ENCODE measurements at regions not wholly inside any gene's neighbourhood (a gene's known extent, or its start where the extent isn't known, plus 50 kb on each side); places are given as distances from the start of the nearest gene placed in this dataset.

DNA sequence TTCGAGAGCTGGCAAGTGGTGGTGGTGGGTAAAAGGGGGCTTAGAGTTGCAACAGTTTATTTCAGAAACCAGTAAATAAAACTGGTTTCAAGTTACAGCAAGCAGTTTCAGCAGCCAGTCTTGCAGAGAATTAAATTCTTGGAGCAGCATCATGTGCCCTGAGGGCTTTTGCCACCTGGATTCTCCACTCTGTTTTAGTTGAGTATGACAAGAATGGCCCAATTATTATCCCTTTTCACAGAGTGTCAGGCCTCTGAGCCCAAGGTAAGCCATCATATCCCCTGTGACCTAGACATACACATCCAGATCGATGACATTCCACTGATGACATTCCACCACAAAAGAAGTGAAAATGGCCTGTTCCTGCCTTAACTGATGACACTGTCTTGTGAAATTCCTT lies 72.8 kb upstream of the FANCL start:
- H3K4me1 ChIP-seq (ENCODE audit: insufficient read depth), result no peaks in the 10 kb centered on the region
- TF ChIP-seq EZH2 (IDR thresholded peaks at IDR 0.05; ENCODE audit: insufficient read depth, poor library complexity, severe bottlenecking) (no peak), EZH2phosphoT487 (IDR thresholded peaks at IDR 0.05; ENCODE audit: insufficient read depth, low read depth) (no peak)
- no peak overlapping the region for H3K27ac ChIP-seq
- H2AFZ ChIP-seq, result no peak overlapping the region
- H3K4me2 ChIP-seq (ENCODE audit: unreplicated experiment), result no peak overlapping the region
- H3K9ac ChIP-seq, result no peak overlapping the region
- H3F3A ChIP-seq (ENCODE audit: insufficient read depth), result no peaks in the 10 kb centered on the region
- no peaks in the 10 kb centered on the region for H3K9me3 ChIP-seq (ENCODE audit: low read depth)
- DNase-seq, result no peak
- H3K9me2 ChIP-seq (ENCODE audit: insufficient read depth), result no peaks in the 10 kb centered on the region
- H4K20me1 ChIP-seq (ENCODE audit: insufficient read depth), result no peaks in the 10 kb centered on the region
- WGBS, 2 experiments (ENCODE audit: low coverage in 1 of 2, low lambda C conversion rate in 2 of 2, missing lambda C conversion rate in 2 of 2), result 37 to 42% methylated on average over 2 of the region's 2 CpGs
- no peak overlapping the region for H3K4me3 ChIP-seq
- in situ Hi-C loops (cut with MboI), result no loop called here
- H3K27me3 ChIP-seq (replicated peaks; ENCODE audit: insufficient read depth), result no peaks in the 10 kb centered on the region
- H3K79me2 ChIP-seq (ENCODE audit: insufficient read depth), result no peaks in the 10 kb centered on the region
- no peaks in the 10 kb centered on the region for H3K36me3 ChIP-seq (ENCODE audit: low read depth)

DNA sequence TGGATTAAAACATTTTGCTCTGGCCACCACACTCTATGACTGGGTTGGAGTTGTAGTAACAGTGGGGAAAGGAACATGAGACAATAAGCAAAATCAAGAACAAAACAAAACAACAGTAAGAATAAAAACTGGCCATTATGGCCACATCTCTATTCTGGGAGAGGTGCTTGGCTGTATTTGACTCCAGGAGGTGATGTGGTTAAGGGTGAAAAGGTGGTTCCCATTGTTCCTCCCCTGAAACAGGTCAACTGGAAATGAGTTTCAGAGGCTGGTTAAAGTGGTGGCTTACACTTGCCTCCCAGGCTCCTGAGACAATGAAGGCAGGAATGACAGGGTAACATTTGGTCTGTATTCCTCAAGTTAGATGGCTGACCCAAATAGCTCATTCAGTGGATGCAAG lies 67.3 kb upstream of the FANCL start:
- in situ Hi-C loops (cut with MboI), result no loop called here
- H3K36me3 ChIP-seq (ENCODE audit: low read depth), result no peaks in the 10 kb centered on the region
- H2AFZ ChIP-seq, result no peak overlapping the region
- no peaks in the 10 kb centered on the region for H3K4me1 ChIP-seq (ENCODE audit: insufficient read depth)
- H3K27ac ChIP-seq, result no peak overlapping the region
- no peaks in the 10 kb centered on the region for H3K27me3 ChIP-seq (replicated peaks; ENCODE audit: insufficient read depth)
- no peak for DNase-seq
- no peaks in the 10 kb centered on the region for H3K9me2 ChIP-seq (ENCODE audit: insufficient read depth)
- H3K9ac ChIP-seq, result no peak overlapping the region
- H3K4me3 ChIP-seq, result no peak overlapping the region
- H4K20me1 ChIP-seq (ENCODE audit: insufficient read depth), result no peaks in the 10 kb centered on the region
- H3K4me2 ChIP-seq (ENCODE audit: unreplicated experiment), result no peak overlapping the region
- H3K79me2 ChIP-seq (ENCODE audit: insufficient read depth), result no peaks in the 10 kb centered on the region
- H3K9me3 ChIP-seq (ENCODE audit: low read depth), result no peaks in the 10 kb centered on the region
- TF ChIP-seq EZH2 (IDR thresholded peaks at IDR 0.05; ENCODE audit: insufficient read depth, poor library complexity, severe bottlenecking) (no peak), EZH2phosphoT487 (IDR thresholded peaks at IDR 0.05; ENCODE audit: insufficient read depth, low read depth) (no peak)
- no peaks in the 10 kb centered on the region for H3F3A ChIP-seq (ENCODE audit: insufficient read depth)

DNA sequence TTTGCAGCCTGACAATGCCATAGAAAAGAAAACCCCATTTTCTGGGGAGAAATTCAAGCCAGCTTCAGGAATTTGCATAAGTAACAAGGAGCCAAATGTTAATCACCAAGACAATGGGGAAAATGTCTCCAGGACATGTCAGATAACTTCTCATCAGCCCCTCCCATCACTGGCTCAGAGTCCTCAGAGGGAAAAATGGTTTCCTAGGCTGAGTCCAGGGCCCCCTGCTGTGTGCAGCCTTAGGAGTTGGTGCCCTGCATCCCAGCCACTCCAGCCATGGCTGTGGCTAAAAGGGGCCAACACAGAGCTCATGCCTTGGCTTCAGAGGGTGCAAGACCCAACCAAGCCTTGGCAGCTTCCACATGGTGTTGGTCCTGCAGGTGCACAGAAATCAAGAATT lies 63.7 kb upstream of the FANCL start:
- no peaks in the 10 kb centered on the region for H3K9me2 ChIP-seq (ENCODE audit: insufficient read depth)
- H3K4me2 ChIP-seq (ENCODE audit: unreplicated experiment), result no peak overlapping the region
- H3K27me3 ChIP-seq (replicated peaks; ENCODE audit: insufficient read depth), result no peaks in the 10 kb centered on the region
- no peaks in the 10 kb centered on the region for H3K4me1 ChIP-seq (ENCODE audit: insufficient read depth)
- no peaks in the 10 kb centered on the region for H4K20me1 ChIP-seq (ENCODE audit: insufficient read depth)
- in situ Hi-C loops (cut with MboI), result no loop called here
- no peaks in the 10 kb centered on the region for H3K36me3 ChIP-seq (ENCODE audit: low read depth)
- no peaks in the 10 kb centered on the region for H3F3A ChIP-seq (ENCODE audit: insufficient read depth)
- peaks cover 2% of the 10 kb centered on the region for H3K9me3 ChIP-seq (ENCODE audit: low read depth)
- H3K79me2 ChIP-seq (ENCODE audit: insufficient read depth), result no peaks in the 10 kb centered on the region
- no peak overlapping the region for H3K9ac ChIP-seq
- no peak overlapping the region for H3K27ac ChIP-seq
- DNase-seq, result no peak
- TF ChIP-seq EZH2 (IDR thresholded peaks at IDR 0.05; ENCODE audit: insufficient read depth, poor library complexity, severe bottlenecking) (no peak), EZH2phosphoT487 (IDR thresholded peaks at IDR 0.05; ENCODE audit: insufficient read depth, low read depth) (no peak)
- H3K4me3 ChIP-seq, result no peak overlapping the region
- H2AFZ ChIP-seq, result no peak overlapping the region

DNA sequence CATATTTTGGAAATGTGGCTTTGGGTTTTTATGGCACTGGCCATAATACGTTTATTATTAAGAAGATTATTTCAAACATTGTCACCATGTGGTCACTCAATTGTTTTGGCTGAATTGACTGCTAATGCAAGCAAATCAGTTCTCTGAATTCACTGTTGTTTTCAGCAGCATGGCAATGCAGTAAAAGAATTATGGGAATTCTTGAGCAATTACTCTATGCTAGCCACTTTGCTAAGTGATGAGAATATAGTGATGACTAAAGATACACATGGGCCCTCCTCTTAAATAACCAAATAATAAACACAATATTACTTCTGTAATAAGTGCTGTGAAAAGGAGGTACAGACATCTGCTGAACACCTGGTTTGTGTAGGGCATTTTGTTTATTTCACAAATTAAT lies 58.0 kb upstream of the FANCL start:
- WGBS, 2 experiments (ENCODE audit: low coverage in 1 of 2, low lambda C conversion rate in 2 of 2, missing lambda C conversion rate in 2 of 2), result 3% methylated on average over 1 of the region's 1 CpG
- Histone ChIP-seq H4K20me1 (ENCODE audit: insufficient read depth) (no peaks in the 10 kb centered on the region), H3K79me2 (ENCODE audit: insufficient read depth) (no peaks in the 10 kb centered on the region), H3K9me2 (ENCODE audit: insufficient read depth) (peaks cover 3% of the 10 kb centered on the region; the same call in 1 of the 2 replicates), H3K27me3 (replicated peaks; ENCODE audit: insufficient read depth) (no peaks in the 10 kb centered on the region), H3K4me3 (no peak overlapping the region), H3K9ac (no peak overlapping the region), H3F3A (ENCODE audit: insufficient read depth) (no peaks in the 10 kb centered on the region), H3K4me2 (ENCODE audit: unreplicated experiment) (no peak overlapping the region), H3K4me1 (ENCODE audit: insufficient read depth) (no peaks in the 10 kb centered on the region), H3K36me3 (ENCODE audit: low read depth) (no peaks in the 10 kb centered on the region), H3K9me3 (ENCODE audit: low read depth) (peaks cover 2% of the 10 kb centered on the region), H3K27ac (no peak overlapping the region), H2AFZ (no peak overlapping the region)
- no peak for TF ChIP-seq EZH2 (IDR thresholded peaks at IDR 0.05; ENCODE audit: insufficient read depth, poor library complexity, severe bottlenecking)
- TF ChIP-seq EZH2phosphoT487 (IDR thresholded peaks at IDR 0.05; ENCODE audit: insufficient read depth, low read depth), result no peak
- in situ Hi-C loops (cut with MboI), result no loop called here
- no peak for DNase-seq

DNA sequence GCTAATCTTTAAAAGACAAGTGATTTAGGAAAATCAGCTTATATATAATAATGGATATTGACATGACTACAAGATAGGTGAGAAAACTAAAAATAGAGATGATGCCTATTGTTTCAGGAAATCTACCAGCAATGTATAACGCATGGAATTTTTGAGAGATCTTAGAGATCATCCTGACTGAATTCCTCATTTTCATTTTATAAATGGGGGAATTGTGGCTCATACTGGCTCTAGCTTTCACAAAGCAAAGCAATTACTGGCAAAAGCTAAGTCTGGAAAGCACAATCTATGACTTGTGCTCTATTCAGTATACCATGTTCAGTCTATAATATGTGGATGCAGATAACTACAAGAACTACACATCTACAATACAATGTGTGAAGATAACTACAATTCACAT lies 51.9 kb upstream of the FANCL start:
- in situ Hi-C loops (cut with MboI), result no loop called here

More for the DNA sequence above, 51.9 kb upstream of the FANCL start:
- Histone ChIP-seq H2AFZ (no peak overlapping the region), H4K20me1 (ENCODE audit: insufficient read depth) (no peaks in the 10 kb centered on the region), H3K79me2 (ENCODE audit: insufficient read depth) (no peaks in the 10 kb centered on the region), H3K9ac (no peak overlapping the region), H3K4me2 (ENCODE audit: unreplicated experiment) (no peak overlapping the region), H3K36me3 (ENCODE audit: low read depth) (no peaks in the 10 kb centered on the region), H3K9me2 (ENCODE audit: insufficient read depth) (peaks cover 3% of the 10 kb centered on the region; the same call in 1 of the 2 replicates), H3K27ac (no peak overlapping the region), H3K4me3 (no peak overlapping the region), H3K4me1 (ENCODE audit: insufficient read depth) (0 out of 2 replicates have a peak, but pooled peaks cover 3% of the 10 kb centered on the region), H3K9me3 (ENCODE audit: low read depth) (no peaks in the 10 kb centered on the region), H3F3A (ENCODE audit: insufficient read depth) (no peaks in the 10 kb centered on the region), H3K27me3 (replicated peaks; ENCODE audit: insufficient read depth) (no peaks in the 10 kb centered on the region)
- WGBS, 2 experiments (ENCODE audit: low coverage in 1 of 2, low lambda C conversion rate in 2 of 2, missing lambda C conversion rate in 2 of 2), result 30 to 52% methylated on average over 1 of the region's 1 CpG
- DNase-seq, result no peak
- no peak for TF ChIP-seq EZH2 (IDR thresholded peaks at IDR 0.05; ENCODE audit: insufficient read depth, poor library complexity, severe bottlenecking)
- no peak for TF ChIP-seq EZH2phosphoT487 (IDR thresholded peaks at IDR 0.05; ENCODE audit: insufficient read depth, low read depth)

Measured in GM23248 (cell line).